ENCODE measurements at regions not wholly inside any gene's neighbourhood (a gene's known extent, or its start where the extent isn't known, plus 50 kb on each side); places are given as distances from the start of the nearest gene placed in this dataset.

DNA sequence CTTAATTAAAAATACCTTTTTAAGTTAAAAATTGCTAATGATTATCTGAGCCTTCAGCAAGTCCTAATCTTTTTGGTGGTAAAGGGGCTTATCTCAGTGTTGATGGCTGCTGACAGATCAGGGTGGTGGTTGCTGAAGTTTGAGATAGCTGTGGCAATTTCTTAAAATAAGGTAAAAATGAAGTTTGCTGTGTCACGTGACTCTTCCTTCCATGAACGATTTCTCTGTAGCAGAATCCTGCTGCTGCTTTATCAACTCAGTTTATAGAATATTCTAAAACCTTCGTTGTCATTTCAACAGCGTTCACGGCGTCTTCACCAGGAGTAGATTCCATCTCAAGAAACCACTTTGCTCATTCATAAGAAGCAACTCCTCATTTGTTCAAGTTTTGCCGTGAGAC, 110.1 kb downstream of the SUCNR1 start:
- Histone ChIP-seq H3K9me3 (no peaks in the 10 kb centered on the region), H3K27me3 (no peaks in the 10 kb centered on the region), H3K27ac (no peak overlapping the region), H3K4me1 (no peaks in the 10 kb centered on the region), H3K4me3 (no peak overlapping the region), H3K36me3 (no peaks in the 10 kb centered on the region)
- DNase-seq: no peak
- intact Hi-C loops (cut with DNase I): no loop called here
- 91 to 96% methylated on average over 7 of the region's 7 CpGs for WGBS, 2 donors
- no peak for TF ChIP-seq POLR2A (IDR thresholded peaks at IDR 0.05)
- TF ChIP-seq, protein P1, sequence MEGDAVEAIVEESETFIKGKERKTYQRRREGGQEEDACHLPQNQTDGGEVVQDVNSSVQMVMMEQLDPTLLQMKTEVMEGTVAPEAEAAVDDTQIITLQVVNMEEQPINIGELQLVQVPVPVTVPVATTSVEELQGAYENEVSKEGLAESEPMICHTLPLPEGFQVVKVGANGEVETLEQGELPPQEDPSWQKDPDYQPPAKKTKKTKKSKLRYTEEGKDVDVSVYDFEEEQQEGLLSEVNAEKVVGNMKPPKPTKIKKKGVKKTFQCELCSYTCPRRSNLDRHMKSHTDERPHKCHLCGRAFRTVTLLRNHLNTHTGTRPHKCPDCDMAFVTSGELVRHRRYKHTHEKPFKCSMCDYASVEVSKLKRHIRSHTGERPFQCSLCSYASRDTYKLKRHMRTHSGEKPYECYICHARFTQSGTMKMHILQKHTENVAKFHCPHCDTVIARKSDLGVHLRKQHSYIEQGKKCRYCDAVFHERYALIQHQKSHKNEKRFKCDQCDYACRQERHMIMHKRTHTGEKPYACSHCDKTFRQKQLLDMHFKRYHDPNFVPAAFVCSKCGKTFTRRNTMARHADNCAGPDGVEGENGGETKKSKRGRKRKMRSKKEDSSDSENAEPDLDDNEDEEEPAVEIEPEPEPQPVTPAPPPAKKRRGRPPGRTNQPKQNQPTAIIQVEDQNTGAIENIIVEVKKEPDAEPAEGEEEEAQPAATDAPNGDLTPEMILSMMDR (IDR thresholded peaks at IDR 0.05): no peak

DNA sequence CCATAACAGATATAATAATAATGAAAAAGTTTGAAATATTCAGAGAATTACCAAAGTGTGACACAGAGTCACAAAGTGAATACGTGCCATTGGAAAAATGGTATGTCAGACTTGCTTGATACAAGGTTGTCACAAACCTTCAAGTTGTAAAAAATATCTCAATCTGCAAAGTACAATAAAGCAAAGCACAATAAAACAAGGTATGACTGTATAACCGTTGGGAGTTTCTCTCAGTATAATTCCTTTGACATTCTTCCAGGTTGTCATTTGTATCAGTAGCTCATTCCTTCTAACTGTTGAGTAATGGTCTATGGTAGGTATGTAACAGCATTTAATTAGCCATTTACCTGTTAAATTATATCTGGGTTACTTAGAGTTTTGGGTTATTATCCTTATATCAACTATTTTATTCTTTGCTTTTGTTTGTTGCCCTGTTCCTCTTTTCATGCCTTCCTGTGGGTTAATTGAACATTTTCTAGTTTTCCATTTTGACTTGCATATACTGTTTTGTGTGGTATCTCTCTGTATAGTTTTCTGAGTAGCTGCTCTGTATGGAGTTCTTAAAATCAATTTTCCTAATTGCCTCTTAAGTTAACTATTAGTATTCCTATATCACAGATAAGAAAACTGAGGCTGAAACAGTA, 112.5 kb downstream of the SUCNR1 start:
- H3K4me1 ChIP-seq: no peaks in the 10 kb centered on the region

DNA sequence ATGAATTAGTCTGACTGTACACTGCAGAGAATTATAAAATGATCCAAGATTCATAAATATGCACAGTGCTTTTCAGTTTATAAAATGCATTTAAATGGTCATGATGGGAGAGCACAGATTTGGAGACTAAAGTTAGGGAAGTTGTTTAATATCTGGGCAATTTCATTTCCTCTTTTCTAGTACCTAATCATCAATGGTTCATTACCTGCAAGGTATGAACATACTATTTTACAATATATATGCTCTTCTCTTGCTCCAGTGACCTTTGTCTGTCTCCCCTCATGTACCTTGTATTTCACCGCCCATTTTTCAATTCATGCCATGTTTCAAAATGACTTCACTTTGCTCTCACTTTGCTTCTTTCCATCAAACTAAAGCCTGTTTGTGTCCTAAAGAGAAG, 114.5 kb downstream of the SUCNR1 start:
- DNase-seq: no peak
- no peaks in the 10 kb centered on the region for H3K4me1 ChIP-seq
- TF ChIP-seq POLR2A (IDR thresholded peaks at IDR 0.05): no peak
- TF ChIP-seq, protein P1 (IDR thresholded peaks at IDR 0.05): no peak
- H3K4me3 ChIP-seq: no peak overlapping the region
- no peaks in the 10 kb centered on the region for H3K9me3 ChIP-seq
- intact Hi-C loops (cut with DNase I): no loop called here
- H3K27ac ChIP-seq: no peak overlapping the region
- H3K36me3 ChIP-seq: no peaks in the 10 kb centered on the region
- H3K27me3 ChIP-seq: no peaks in the 10 kb centered on the region
- 95 to 96% methylated on average over 1 of the region's 1 CpG for WGBS, 2 donors

More for the DNA sequence above, 112.5 kb downstream of the SUCNR1 start:
- H3K9me3 ChIP-seq: no peaks in the 10 kb centered on the region
- no peak for DNase-seq
- 73 to 82% methylated on average over 2 of the region's 2 CpGs for whole genome bisulfite sequencing, 2 donors
- no peaks in the 10 kb centered on the region for H3K27me3 ChIP-seq
- H3K4me3 ChIP-seq: no peak overlapping the region
- no peak overlapping the region for H3K27ac ChIP-seq
- intact Hi-C loops (cut with DNase I): no loop called here
- no peaks in the 10 kb centered on the region for H3K36me3 ChIP-seq
- TF ChIP-seq, protein P1 (IDR thresholded peaks at IDR 0.05): no peak
- no peak for TF ChIP-seq POLR2A (IDR thresholded peaks at IDR 0.05)

DNA sequence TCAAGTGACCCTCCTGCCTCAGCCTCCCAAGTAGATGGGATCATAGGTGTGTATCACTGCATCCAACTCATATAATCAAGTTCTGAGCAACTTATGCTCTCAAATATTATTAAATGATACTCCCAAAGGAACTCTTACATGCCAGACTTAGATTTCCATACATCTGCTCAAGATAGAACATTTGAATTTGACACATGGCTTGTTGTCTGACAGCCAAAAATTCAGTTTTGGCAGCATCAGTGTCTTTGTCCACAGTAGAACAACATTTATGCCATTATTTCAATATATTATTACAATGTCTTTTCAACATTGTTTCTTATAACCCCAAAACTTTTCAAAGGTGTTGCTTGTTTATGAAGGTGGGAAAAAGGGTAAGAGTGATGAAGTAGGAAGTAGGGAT, 116.2 kb downstream of the SUCNR1 start:
- Histone ChIP-seq H3K27me3 (no peaks in the 10 kb centered on the region), H3K4me1 (no peaks in the 10 kb centered on the region), H3K36me3 (no peaks in the 10 kb centered on the region), H3K4me3 (no peak overlapping the region), H3K27ac (no peak overlapping the region), H3K9me3 (no peaks in the 10 kb centered on the region)
- intact Hi-C loops (cut with DNase I): no loop called here
- DNase-seq: no peak
- TF ChIP-seq POLR2A (IDR thresholded peaks at IDR 0.05): no peak
- TF ChIP-seq, protein P1 (IDR thresholded peaks at IDR 0.05): no peak

DNA sequence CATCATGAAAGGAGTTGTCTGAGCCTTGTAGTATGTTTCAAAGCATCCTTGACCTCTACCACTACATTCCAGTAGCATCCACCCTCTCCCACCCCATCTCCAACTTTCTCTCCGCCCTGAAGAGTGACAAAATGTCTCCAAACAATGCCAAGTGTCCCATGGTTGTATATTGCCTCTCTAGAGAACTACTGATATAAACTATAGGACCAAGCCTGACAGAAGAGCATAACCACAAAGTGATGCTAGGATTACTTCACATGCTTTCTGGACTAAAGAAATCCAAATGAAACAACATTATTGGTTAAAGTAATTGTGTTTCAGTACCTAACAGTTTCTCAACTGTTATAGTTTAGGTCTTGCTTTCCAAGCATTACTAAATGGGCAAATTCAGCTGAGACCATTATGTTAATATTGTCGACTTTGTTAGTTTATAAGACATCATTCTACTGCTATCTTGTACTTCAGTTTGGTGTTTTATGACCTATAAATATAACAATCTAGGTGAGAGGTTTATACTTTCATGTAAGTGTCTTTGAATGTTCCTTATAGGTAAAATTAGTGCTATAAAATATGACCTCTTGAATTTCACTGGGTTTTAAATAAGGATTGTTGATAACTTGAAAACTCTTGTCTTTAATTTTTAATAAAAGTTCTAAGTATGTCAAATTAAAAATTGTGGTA, 117.4 kb downstream of the SUCNR1 start:
- H3K4me3 ChIP-seq: no peak overlapping the region
- intact Hi-C loops (cut with DNase I): no loop called here
- H3K36me3 ChIP-seq: no peaks in the 10 kb centered on the region
- DNase-seq: no peak
- H3K4me1 ChIP-seq: no peaks in the 10 kb centered on the region
- H3K27me3 ChIP-seq: no peaks in the 10 kb centered on the region
- no peaks in the 10 kb centered on the region for H3K9me3 ChIP-seq
- TF ChIP-seq, protein P1 (IDR thresholded peaks at IDR 0.05): no peak
- no peak for TF ChIP-seq POLR2A (IDR thresholded peaks at IDR 0.05)
- 65 to 71% methylated on average over 2 of the region's 2 CpGs for WGBS, 2 donors
- no peak overlapping the region for H3K27ac ChIP-seq

Data from esophagus squamous epithelium (tissue), 5 donors.